ENCODE measurements at regions not wholly inside any gene's neighbourhood (a gene's known extent, or its start where the extent isn't known, plus 50 kb on each side); places are given as distances from the start of the nearest gene placed in this dataset.

DNA sequence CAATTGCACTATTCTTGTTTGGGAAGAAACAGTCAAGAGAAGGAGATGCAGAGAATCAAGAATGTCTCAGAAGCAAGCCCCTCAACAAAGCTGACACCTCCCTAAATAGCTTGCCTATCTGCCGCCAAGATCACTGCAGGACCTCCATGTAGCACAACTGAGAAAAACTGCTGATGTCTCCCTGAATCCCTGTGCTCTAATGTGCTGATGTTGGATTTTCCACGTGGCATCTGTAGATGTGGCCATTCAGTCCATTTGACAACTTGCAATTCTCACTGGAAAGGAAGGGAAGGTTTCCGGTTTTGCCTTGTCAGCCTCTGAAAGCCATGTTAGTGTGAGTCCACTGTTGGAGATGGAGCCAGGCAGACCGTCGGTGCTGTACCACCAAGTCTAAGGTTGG, 374.0 kb downstream of the DIRAS2 start:
- Histone ChIP-seq H3K4me3 (no peak overlapping the region), H3K36me3 (ENCODE audit: control insufficient read depth in 2 of 2, insufficient read depth in 2 of 2, low read length in 1 of 2) (no peaks in the 10 kb centered on the region), H3K4me1 (ENCODE audit: control insufficient read depth, insufficient read depth, low read length) (no peaks in the 10 kb centered on the region), H3K9ac (ENCODE audit: control insufficient read depth, insufficient read depth, low read length) (no peak overlapping the region), H3K4me2 (ENCODE audit: control insufficient read depth, insufficient read depth) (no peak overlapping the region), H3K27ac (ENCODE audit: control insufficient read depth, insufficient read depth) (no peak overlapping the region), H3K9me3 (replicated peaks; ENCODE audit: control insufficient read depth, insufficient read depth, low read length) (no peaks in the 10 kb centered on the region), H2AFZ (ENCODE audit: control insufficient read depth, low read depth, low read length) (no peak overlapping the region), H4K20me1 (ENCODE audit: control insufficient read depth, insufficient read depth) (no peaks in the 10 kb centered on the region), H3K79me2 (ENCODE audit: control insufficient read depth, insufficient read depth, low read length) (no peaks in the 10 kb centered on the region), H3K27me3 (replicated peaks in 1 of 2; ENCODE audit: control insufficient read depth in 2 of 2, insufficient read depth in 2 of 2, low read length in 1 of 2) (no peaks in the 10 kb centered on the region; a peak in 2 of 4 replicates)
- BruUV-seq (replicated peaks), result no TSS peak
- ATAC-seq, result no peak
- no peak for FAIRE-seq
- ChIA-PET RAD21 (ENCODE audit: unreplicated experiment) (no interaction called here), POLR2A (no interaction called here), SMC1A (ENCODE audit: uncharacterized antibody, unreplicated experiment) (interaction anchor here (0.6 to 1.1 kb wide), 2 partner anchors 19 to 1438 kb away, joined by 3 read pairs; no protein-coding TSS in a partner anchor), CTCF (interaction anchor here (0.7 kb wide), 1 partner anchor 23 kb away, joined by 3 read pairs; no protein-coding TSS in a partner anchor)
- WGBS (ENCODE audit: insufficient coverage, insufficient replicate concordance, low lambda C conversion rate, missing lambda C conversion rate), result 41% methylated on average over 5 of the region's 5 CpGs
- intact Hi-C loops (cut with micrococcal nuclease; ENCODE audit: unreplicated experiment), result no loop called here
- in situ Hi-C loops (cut with MboI), result no loop called here
- no peak for DNase-seq (ENCODE audit: low read depth, low spot score)
- TF ChIP-seq RBBP5 (conservative IDR thresholded peaks at IDR 0.05) (no peak), NFIC (IDR thresholded peaks at IDR 0.05; ENCODE audit: low read depth, low read length) (no peak), LARP7 (IDR thresholded peaks at IDR 0.05) (no peak), SKIL (IDR thresholded peaks at IDR 0.05; ENCODE audit: low read depth, poor library complexity, severe bottlenecking) (no peak), SMAD5 (IDR thresholded peaks at IDR 0.05; ENCODE audit: low read depth) (no peak), E2F4 (IDR thresholded peaks at IDR 0.05; ENCODE audit: low read depth, low read length) (no peak), IKZF1 (conservative IDR thresholded peaks at IDR 0.05) (no peak), SPI1 (IDR thresholded peaks at IDR 0.05; ENCODE audit: borderline replicate concordance, insufficient read depth, low read depth, low read length) (no peak), ETV6 (conservative IDR thresholded peaks at IDR 0.05 in 1 of 2, IDR thresholded peaks at IDR 0.05 in 1 of 2; ENCODE audit: borderline replicate concordance in 1 of 2, low read depth in 1 of 2) (no peak), CUX1 (IDR thresholded peaks at IDR 0.05; ENCODE audit: insufficient replicate concordance, low read depth, low read length) (no peak), NKRF (conservative IDR thresholded peaks at IDR 0.05) (no peak)
- TF ChIP-seq, protein P1, sequence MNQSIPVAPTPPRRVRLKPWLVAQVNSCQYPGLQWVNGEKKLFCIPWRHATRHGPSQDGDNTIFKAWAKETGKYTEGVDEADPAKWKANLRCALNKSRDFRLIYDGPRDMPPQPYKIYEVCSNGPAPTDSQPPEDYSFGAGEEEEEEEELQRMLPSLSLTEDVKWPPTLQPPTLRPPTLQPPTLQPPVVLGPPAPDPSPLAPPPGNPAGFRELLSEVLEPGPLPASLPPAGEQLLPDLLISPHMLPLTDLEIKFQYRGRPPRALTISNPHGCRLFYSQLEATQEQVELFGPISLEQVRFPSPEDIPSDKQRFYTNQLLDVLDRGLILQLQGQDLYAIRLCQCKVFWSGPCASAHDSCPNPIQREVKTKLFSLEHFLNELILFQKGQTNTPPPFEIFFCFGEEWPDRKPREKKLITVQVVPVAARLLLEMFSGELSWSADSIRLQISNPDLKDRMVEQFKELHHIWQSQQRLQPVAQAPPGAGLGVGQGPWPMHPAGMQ (IDR thresholded peaks at IDR 0.05; ENCODE audit: borderline replicate concordance), result no peak
